Bronchial epithelial cell (primary cell): ENCODE measurements at regions not wholly inside any gene's neighbourhood (a gene's known extent, or its start where the extent isn't known, plus 50 kb on each side); places are given as distances from the start of the nearest gene placed in this dataset.

Source experiments
- DNase-seq: peaks from one replicate; pipeline ENCODE4 v3.0.0-alpha.2; 2010; ENCODE audit warnings: low read depth
- FAIRE-seq: peaks from 2 replicates; lab custom pipeline; 2011; peaks lifted over from hg19 to GRCh38; lab: Jason Lieb, UNC
- H3K27me3 ChIP-seq: 2 replicates; pipeline ENCODE4 v1.5.1; 2011; ENCODE audit warnings: low read length; ENCODE audit not compliant: control insufficient read depth, insufficient read depth
- H3K36me3 ChIP-seq: 2 replicates; pipeline ENCODE4 v1.5.1; 2011; ENCODE audit warnings: low read length; ENCODE audit not compliant: control insufficient read depth, insufficient read depth
- H3K4me3 ChIP-seq: 2 replicates; pipeline ENCODE4 v1.5.1; 2011; ENCODE audit warnings: mild to moderate bottlenecking, low read depth, low read length, control low read depth
- CTCF ChIP-seq: IDR thresholded peaks from 2 replicates; pipeline ENCODE4 v1.5.1; 2011; ENCODE audit warnings: mild to moderate bottlenecking, moderate library complexity, low read length, control low read depth, inconsistent platforms; ENCODE audit not compliant: insufficient read depth, severe bottlenecking

GRCh38 chr12:69070319-69071090, 137.5 kb upstream of the CPM start:
- peak; percentile 92 for TF ChIP-seq CTCF
- Histone ChIP-seq H3K27me3 (no peaks in the 10 kb centered on the region), H3K36me3 (no peaks in the 10 kb centered on the region), H3K4me3 (no peak overlapping the region)
- DNase-seq: peak; percentile 60
- FAIRE-seq: peak; percentile 72

DNA sequence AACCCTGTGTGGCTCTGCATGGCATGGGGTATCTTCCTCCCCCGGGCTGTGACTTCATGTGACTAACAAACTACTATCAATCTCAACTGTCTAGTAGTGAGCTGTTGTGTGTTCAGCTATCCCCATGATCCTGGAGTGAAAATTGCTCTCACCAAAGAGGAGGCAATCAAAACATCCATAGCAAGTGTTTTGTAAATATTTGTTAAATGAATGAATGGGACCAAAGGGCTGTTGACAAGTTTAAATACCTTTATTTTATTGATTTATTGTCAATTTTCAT, 138.1 kb upstream of the CPM start:
- FAIRE-seq: no peak
- TF ChIP-seq CTCF: no peak

GRCh38 chr12:69073035-69073434, 140.1 kb upstream of the CPM start:
- Histone ChIP-seq H3K36me3 (no peaks in the 10 kb centered on the region), H3K27me3 (no peaks in the 10 kb centered on the region), H3K4me3 (no peak overlapping the region)
- no peak for FAIRE-seq
- no peak for TF ChIP-seq CTCF
- DNase-seq: no peak

More for the DNA sequence above, 138.1 kb upstream of the CPM start:
- DNase-seq: no peak
- H3K36me3 ChIP-seq: no peaks in the 10 kb centered on the region
- no peak overlapping the region for H3K4me3 ChIP-seq
- H3K27me3 ChIP-seq: no peaks in the 10 kb centered on the region

- Histone ChIP-seq H3K4me3 (no peak overlapping the region), H3K27me3 (no peaks in the 10 kb centered on the region), H3K36me3 (no peaks in the 10 kb centered on the region)
- TF ChIP-seq CTCF: no peak
- FAIRE-seq (no peak), DNase-seq (peak; percentile 46)
These were observed 141.8 kb upstream of the CPM start for GRCh38 chr12:69074556-69075349.

GRCh38 chr12:69083689-69084088, 150.7 kb upstream of the CPM start:
- TF ChIP-seq CTCF: no peak
- H3K4me3 ChIP-seq: no peak overlapping the region
- DNase-seq (no peak), FAIRE-seq (no peak)
- H3K27me3 ChIP-seq: no peaks in the 10 kb centered on the region
- no peaks in the 10 kb centered on the region for H3K36me3 ChIP-seq
